ENCODE measurements at regions not wholly inside any gene's neighbourhood (a gene's known extent, or its start where the extent isn't known, plus 50 kb on each side); places are given as distances from the start of the nearest gene placed in this dataset. TPM values are rescaled to one million over a fixed set of nuclear protein-coding genes. Genes with fewer than 3 reads are reported as not detected.

DNA sequence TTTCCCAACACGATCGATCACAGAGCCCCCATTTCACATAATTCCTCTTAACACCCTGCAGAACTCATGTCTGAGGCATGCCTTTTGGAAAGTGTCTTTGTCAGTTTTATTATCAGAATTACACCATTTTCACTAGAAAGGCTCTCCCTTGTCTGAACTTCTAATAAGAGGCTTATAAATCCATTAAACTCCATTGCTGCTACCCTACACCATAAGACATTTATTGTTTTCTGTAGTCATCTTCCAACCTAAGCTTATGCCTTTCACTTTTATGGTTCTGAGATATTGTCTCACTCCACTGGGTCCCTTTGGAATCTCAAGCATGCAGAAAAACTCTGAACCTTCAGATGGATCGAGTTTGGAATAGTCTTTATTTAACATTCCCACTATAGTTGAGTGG lies 50.2 kb upstream of the TPM1 start:
- Histone ChIP-seq H3K27ac (replicated peaks; ENCODE audit: low read length) (peak overlapping the region; percentile 33), H2AK5ac (ENCODE audit: low read depth, low read length) (no peak overlapping the region), H3K18ac (ENCODE audit: low read length) (no peak overlapping the region), H3K9me3 (replicated peaks in 1 of 2; ENCODE audit: control insufficient read depth in 2 of 2, insufficient read depth in 1 of 2, low read depth in 1 of 2, low read length in 2 of 2) (no peaks in the 10 kb centered on the region), H3K36me3 (replicated peaks in 1 of 2; ENCODE audit: control insufficient read depth in 2 of 2, insufficient read depth in 2 of 2, low read length in 2 of 2) (no peaks in the 10 kb centered on the region), H4K91ac (ENCODE audit: low read depth, low read length, poor library complexity) (no peak overlapping the region), H3K79me1 (ENCODE audit: low read depth, low read length) (no peaks in the 10 kb centered on the region), H3K4me2 (ENCODE audit: insufficient read depth, low read length, poor library complexity, severe bottlenecking) (no peak overlapping the region), H3K23ac (ENCODE audit: low read depth, low read length, poor library complexity) (no peak overlapping the region), H3K4me1 (ENCODE audit: control insufficient read depth in 2 of 2, insufficient read depth in 1 of 2, low read depth in 1 of 2, low read length in 2 of 2) (peaks cover 4 to 23% of the 10 kb centered on the region in 2 donors), H2AFZ (ENCODE audit: low read length) (no peak overlapping the region), H2BK15ac (ENCODE audit: low read length) (no peak overlapping the region), H3K27me3 (ENCODE audit: control insufficient read depth in 3 of 3, insufficient read depth in 3 of 3, low read depth in 1 of 3, low read length in 3 of 3) (peaks cover 0 to 32% (median 0%) of the 10 kb centered on the region in 3 experiments), H4K8ac (ENCODE audit: low read depth, low read length) (no peak overlapping the region), H2BK12ac (ENCODE audit: low read length) (no peak overlapping the region), H3K4ac (ENCODE audit: low read length) (no peak overlapping the region), H2BK5ac (ENCODE audit: low read length) (no peak overlapping the region), H3K4me3 (ENCODE audit: low read length in 2 of 2) (no peak overlapping the region), H2BK120ac (ENCODE audit: low read depth, low read length) (no peak overlapping the region), H3K9ac (ENCODE audit: low read depth, low read length, poor library complexity) (no peak overlapping the region), H3K14ac (ENCODE audit: low read length) (no peak overlapping the region)
- WGBS, 2 donors (ENCODE audit: extremely low coverage in 2 of 2, insufficient read length in 2 of 2, insufficient replicate concordance in 1 of 2), result no CpG with 5 or more reads among the region's 3 CpGs
- DNase-seq (ENCODE audit: low spot score), result no peak

Small RNA genes in the stretch of these regions (small RNA-seq; reads per million reads assigned to genes)
- 22.1 reads per million, percentile 81 among the genes with 10 or more reads in this experiment for gene MIR190A (ENCODE audit: insufficient read depth)
- not detected for gene MIR6085 (ENCODE audit: insufficient read depth)
- not detected for gene MIR8067 (ENCODE audit: insufficient read depth)
- gene RF00017 (ENCODE audit: insufficient read depth), result not detected
